GM18502 (cell line): ENCODE measurements at regions not wholly inside any gene's neighbourhood (a gene's known extent, or its start where the extent isn't known, plus 50 kb on each side); places are given as distances from the start of the nearest gene placed in this dataset.

ENCODE experiments used
- ATAC-seq: cut with Tn5 transposase; IDR thresholded peaks from one replicate; pipeline ENCODE4 v1.9.1; 2021; ENCODE audit warnings: mild to moderate bottlenecking; ENCODE audit not compliant: unreplicated experiment, poor library complexity

GRCh38 chr1:55968661-55969060, 610.7 kb downstream of the PLPP3 start:
- no peak for ATAC-seq

GRCh38 chr1:55965981-55966461, 613.3 kb downstream of the PLPP3 start:
- ATAC-seq: no peak

- no peak for ATAC-seq
These were observed 616.9 kb downstream of the PLPP3 start for GRCh38 chr1:55962472-55962871.

GRCh38 chr1:55959136-55959548, 620.2 kb downstream of the PLPP3 start:
- ATAC-seq: no peak

GRCh38 chr1:55958498-55958897, 620.9 kb downstream of the PLPP3 start:
- no peak for ATAC-seq

GRCh38 chr1:55957276-55957675, 622.1 kb downstream of the PLPP3 start:
- no peak for ATAC-seq

- no peak for ATAC-seq
These were observed 624.2 kb downstream of the PLPP3 start for GRCh38 chr1:55955016-55955621.

GRCh38 chr1:55951291-55951690, 628.1 kb downstream of the PLPP3 start:
- no peak for ATAC-seq

GRCh38 chr1:55947446-55947845, 631.9 kb downstream of the PLPP3 start:
- ATAC-seq: no peak

- no peak for ATAC-seq
These were observed 635.5 kb downstream of the PLPP3 start for GRCh38 chr1:55943721-55944435.

GRCh38 chr1:55943012-55943411, 636.4 kb downstream of the PLPP3 start:
- ATAC-seq: no peak

- ATAC-seq: no peak
These were observed 639.5 kb downstream of the PLPP3 start for GRCh38 chr1:55939866-55940265.

- no peak for ATAC-seq
These were observed 640.5 kb downstream of the PLPP3 start for GRCh38 chr1:55938861-55939260.

- no peak for ATAC-seq
These were observed 641.0 kb downstream of the PLPP3 start for GRCh38 chr1:55938376-55938850.

GRCh38 chr1:55937840-55938375, 641.5 kb downstream of the PLPP3 start:
- no peak for ATAC-seq

GRCh38 chr1:55935236-55935635, 644.1 kb downstream of the PLPP3 start:
- no peak for ATAC-seq

GRCh38 chr1:55932402-55932801, 647.0 kb downstream of the PLPP3 start:
- ATAC-seq: no peak

- ATAC-seq: no peak
These were observed 648.1 kb downstream of the PLPP3 start for GRCh38 chr1:55931081-55931940.

GRCh38 chr1:55929652-55930051, 649.7 kb downstream of the PLPP3 start:
- no peak for ATAC-seq

GRCh38 chr1:55928576-55928975, 650.8 kb downstream of the PLPP3 start:
- ATAC-seq: no peak
